Brain microvascular endothelial cell (primary cell): ENCODE measurements at regions not wholly inside any gene's neighbourhood (a gene's known extent, or its start where the extent isn't known, plus 50 kb on each side); places are given as distances from the start of the nearest gene placed in this dataset.
A peak's percentile ranks its signal among the peaks of the same experiment; 100 is the strongest.
"Not testable (repeated sequence)": the region's sequence is repeated elsewhere in the genome, so short reads cannot be mapped to it uniquely, and the experiment has no call there.

Source experiments
- DNase-seq: peaks from one replicate; pipeline ENCODE4 v3.0.0-alpha.2; 2020
- H3K27ac ChIP-seq: fragments of 250-450 bp; sonication (Bioruptor Pico); 2 replicates; pipeline ENCODE4 v1.5.1; 2020; ENCODE audit warnings: mild to moderate bottlenecking, moderate library complexity
- H3K27me3 ChIP-seq: fragments of 250-450 bp; sonication (Bioruptor Pico); replicated peaks from 2 replicates; pipeline ENCODE4 v1.5.1; 2020; ENCODE audit warnings: mild to moderate bottlenecking
- H3K36me3 ChIP-seq: fragments of 250-450 bp; sonication (Bioruptor Pico); replicated peaks from 2 replicates; pipeline ENCODE4 v1.5.1; 2020; ENCODE audit warnings: mild to moderate bottlenecking
- H3K4me3 ChIP-seq: 2 replicates; pipeline ENCODE4 v1.5.1; 2011; ENCODE audit warnings: low read depth, mild to moderate bottlenecking, control low read depth, low read length, moderate library complexity
- CTCF ChIP-seq: IDR thresholded peaks from 2 replicates; pipeline ENCODE4 v1.5.1; 2011; ENCODE audit warnings: low read depth, mild to moderate bottlenecking, moderate library complexity, low read length, control low read depth, inconsistent platforms; ENCODE audit errors: missing control alignments
- in situ Hi-C: cut with HindIII; loops from 2 replicates; pipeline ENCODE4 v1.10.0; 2017; ENCODE audit warnings: low sequenced_read_pairs, low pct_ligation_motif_present

GRCh38 chr13:19362946-19363510 is 181.4 kb upstream of the TUBA3C start:
- Histone ChIP-seq H3K27ac (no peak overlapping the region), H3K36me3 (no peaks in the 10 kb centered on the region), H3K27me3 (no peaks in the 10 kb centered on the region), H3K4me3 (no peak overlapping the region)
- no peak for TF ChIP-seq CTCF
- in situ Hi-C loops = no loop called here
- no peak for DNase-seq

GRCh38 chr13:19359697-19360096 is 178.1 kb upstream of the TUBA3C start:
- in situ Hi-C loops, H3K4me3 ChIP-seq, H3K36me3 ChIP-seq, H3K27me3 ChIP-seq, H3K27ac ChIP-seq, DNase-seq: not testable (repeated sequence)

DNA sequence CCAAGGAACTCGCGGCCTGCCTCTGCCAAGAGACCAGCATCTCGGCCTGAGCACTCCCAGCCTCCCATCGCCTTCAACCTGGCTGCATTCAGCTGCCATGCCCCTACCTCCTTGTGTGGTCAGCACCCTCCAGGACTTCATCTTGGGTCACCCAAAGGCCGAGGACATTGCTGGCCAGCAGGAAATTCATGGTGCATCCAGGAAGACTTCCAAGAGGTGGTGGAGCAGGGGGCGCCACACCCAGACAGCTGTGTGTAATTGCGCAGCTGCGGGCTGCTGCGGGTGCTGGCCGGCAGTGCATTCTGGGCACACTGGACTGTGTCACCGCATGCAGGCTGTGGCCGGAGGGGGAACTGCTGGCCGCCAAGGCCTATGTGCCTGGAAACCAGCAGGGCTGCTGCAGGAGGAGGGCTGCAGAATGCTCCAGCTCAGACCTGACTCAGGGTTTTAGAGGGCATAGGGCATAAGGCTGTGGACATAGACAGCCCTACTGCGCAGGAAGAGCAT is 164.3 kb upstream of the TUBA3C start:
- H3K4me3 ChIP-seq = no peak overlapping the region
- no peaks in the 10 kb centered on the region for H3K27me3 ChIP-seq
- H3K36me3 ChIP-seq = no peaks in the 10 kb centered on the region
- no peak for TF ChIP-seq CTCF
- no peak for DNase-seq
- in situ Hi-C loops = no loop called here
- no peak overlapping the region for H3K27ac ChIP-seq

- no peak overlapping the region for H3K4me3 ChIP-seq
- in situ Hi-C loops = no loop called here
- TF ChIP-seq CTCF = no peak
- no peaks in the 10 kb centered on the region for H3K27me3 ChIP-seq
- H3K36me3 ChIP-seq = no peaks in the 10 kb centered on the region
- no peak for DNase-seq
- H3K27ac ChIP-seq = no peak overlapping the region
Measured at GRCh38 chr13:19345158-19345557, 163.5 kb upstream of the TUBA3C start.

DNA sequence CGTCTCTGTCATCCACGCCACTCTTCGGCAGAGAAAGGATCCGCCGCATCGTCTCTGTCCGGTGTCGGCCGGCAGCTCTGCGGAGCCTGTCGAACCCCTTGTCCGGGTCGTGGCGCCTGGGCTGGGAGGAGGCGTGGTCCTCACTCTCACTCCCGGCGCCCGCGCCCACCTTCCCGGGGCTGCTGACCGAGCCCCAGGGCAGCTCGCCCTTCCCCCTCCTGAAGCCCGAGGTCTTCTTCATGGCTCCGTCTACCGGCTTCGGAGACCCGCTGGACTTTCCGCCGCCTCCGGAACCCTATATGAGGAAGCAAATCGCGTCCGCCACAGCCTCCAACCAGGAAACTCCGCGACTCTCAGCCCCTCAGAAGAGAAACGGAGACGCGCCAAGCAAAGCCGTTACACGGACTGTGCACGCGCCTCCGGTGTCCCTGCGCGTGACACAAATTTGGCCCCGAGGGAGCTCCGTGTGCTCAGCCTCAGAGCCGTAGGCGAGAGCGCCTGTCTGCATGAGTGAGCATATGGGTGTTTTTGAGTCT is 163.0 kb upstream of the TUBA3C start:
- DNase-seq, H3K27ac ChIP-seq, in situ Hi-C loops, H3K27me3 ChIP-seq, H3K36me3 ChIP-seq: not testable (repeated sequence)
- H3K4me3 ChIP-seq = peak overlapping the region; percentile 26

GRCh38 chr13:19332378-19332777 is 150.8 kb upstream of the TUBA3C start:
- Histone ChIP-seq H3K27ac (no peak overlapping the region), H3K27me3 (no peaks in the 10 kb centered on the region), H3K36me3 (no peaks in the 10 kb centered on the region), H3K4me3 (no peak overlapping the region)
- in situ Hi-C loops = no loop called here
- TF ChIP-seq CTCF = no peak
- no peak for DNase-seq

- no peaks in the 10 kb centered on the region for H3K27me3 ChIP-seq
- in situ Hi-C loops = no loop called here
- TF ChIP-seq CTCF = no peak
- H3K4me3 ChIP-seq = no peak overlapping the region
- no peaks in the 10 kb centered on the region for H3K36me3 ChIP-seq
- no peak overlapping the region for H3K27ac ChIP-seq
- DNase-seq = no peak
Measured at GRCh38 chr13:19329365-19329764, 147.7 kb upstream of the TUBA3C start.
